Muscle of back (tissue), 3 donors: ENCODE measurements at regions not wholly inside any gene's neighbourhood (a gene's known extent, or its start where the extent isn't known, plus 50 kb on each side); places are given as distances from the start of the nearest gene placed in this dataset.

Experiments
- DNase-seq, 3 donors: peaks; one replicate each; pipeline versions ENCODE4 v3.0.0 to v3.0.0-alpha.2; 2013

GRCh38 chr5:10173716-10174115 is 76.0 kb downstream of the ATPSCKMT start:
- DNase-seq = no peak

GRCh38 chr5:10172247-10172646 is 77.4 kb downstream of the ATPSCKMT start:
- DNase-seq = no peak

- no peak for DNase-seq
These were observed 80.3 kb downstream of the ATPSCKMT start for GRCh38 chr5:10169359-10169758.

GRCh38 chr5:10168254-10168653 is 81.4 kb downstream of the ATPSCKMT start:
- DNase-seq = no peak

GRCh38 chr5:10167806-10168205 is 81.9 kb downstream of the ATPSCKMT start:
- no peak for DNase-seq

- no peak for DNase-seq
These were observed 83.3 kb downstream of the ATPSCKMT start for GRCh38 chr5:10166392-10166791.

- DNase-seq = no peak
These were observed 87.2 kb downstream of the ATPSCKMT start for GRCh38 chr5:10162468-10162867.

- DNase-seq = no peak
These were observed 87.9 kb downstream of the ATPSCKMT start for GRCh38 chr5:10161778-10162177.

- no peak for DNase-seq
These were observed 89.4 kb downstream of the ATPSCKMT start for GRCh38 chr5:10160241-10160640.

GRCh38 chr5:10158886-10159285 is 90.8 kb downstream of the ATPSCKMT start:
- DNase-seq = no peak

GRCh38 chr5:10157085-10157669 is 92.5 kb downstream of the ATPSCKMT start:
- no peak for DNase-seq

- DNase-seq = no peak
These were observed 93.6 kb downstream of the ATPSCKMT start for GRCh38 chr5:10155897-10156667.

- no peak for DNase-seq
These were observed 95.7 kb downstream of the ATPSCKMT start for GRCh38 chr5:10153808-10154537.

- DNase-seq = no peak
These were observed 96.3 kb downstream of the ATPSCKMT start for GRCh38 chr5:10153394-10153793.

GRCh38 chr5:10151656-10152055 is 98.0 kb downstream of the ATPSCKMT start:
- no peak for DNase-seq

GRCh38 chr5:10149911-10150310 is 99.8 kb downstream of the ATPSCKMT start:
- DNase-seq = no peak

GRCh38 chr5:10145923-10146401 is 103.7 kb downstream of the ATPSCKMT start:
- DNase-seq = peak in 1 of 3 donors; percentile 47

GRCh38 chr5:10144040-10144439 is 105.6 kb downstream of the ATPSCKMT start:
- no peak for DNase-seq

GRCh38 chr5:10140195-10140973 is 109.3 kb downstream of the ATPSCKMT start:
- peak in 1 of 3 donors; percentile 39 for DNase-seq

GRCh38 chr5:10138395-10139057 is 111.2 kb downstream of the ATPSCKMT start:
- DNase-seq = peak in 1 of 3 donors; percentile 70

- peak in 1 of 3 donors; percentile 46 for DNase-seq
These were observed 115.9 kb downstream of the ATPSCKMT start for GRCh38 chr5:10133830-10134229.
